ENCODE measurements at regions not wholly inside any gene's neighbourhood (a gene's known extent, or its start where the extent isn't known, plus 50 kb on each side); places are given as distances from the start of the nearest gene placed in this dataset.

- H3K36me3 ChIP-seq, result no peaks in the 10 kb centered on the region
- no peak for DNase-seq
- no peaks in the 10 kb centered on the region for H3K4me1 ChIP-seq
- H3K4me3 ChIP-seq, result no peak overlapping the region
- no peaks in the 10 kb centered on the region for H3K27me3 ChIP-seq
- H3K9me3 ChIP-seq, result no peaks in the 10 kb centered on the region
- TF ChIP-seq CTCF (IDR thresholded peaks at IDR 0.05) (no peak), POLR2A (IDR thresholded peaks at IDR 0.05) (no peak)
- H3K27ac ChIP-seq, result no peak overlapping the region
Measured at GRCh38 chr2:167861574-167862193, 385.7 kb downstream of the STK39 start.

- Histone ChIP-seq H3K9me3 (no peaks in the 10 kb centered on the region), H3K4me3 (no peak overlapping the region), H3K4me1 (no peaks in the 10 kb centered on the region), H3K27ac (no peak overlapping the region), H3K36me3 (no peaks in the 10 kb centered on the region), H3K27me3 (no peaks in the 10 kb centered on the region)
- TF ChIP-seq CTCF (IDR thresholded peaks at IDR 0.05), result no peak
- no peak for TF ChIP-seq POLR2A (IDR thresholded peaks at IDR 0.05)
- no peak for DNase-seq
Measured at GRCh38 chr2:167860082-167860481, 387.3 kb downstream of the STK39 start.

- TF ChIP-seq POLR2A (IDR thresholded peaks at IDR 0.05) (no peak), CTCF (IDR thresholded peaks at IDR 0.05) (no peak)
Measured at GRCh38 chr2:167859676-167860075, 387.7 kb downstream of the STK39 start.

GRCh38 chr2:167858086-167858485 lies 389.3 kb downstream of the STK39 start:
- Histone ChIP-seq H3K4me3 (no peak overlapping the region), H3K4me1 (no peaks in the 10 kb centered on the region), H3K27me3 (no peaks in the 10 kb centered on the region), H3K36me3 (no peaks in the 10 kb centered on the region), H3K27ac (no peak overlapping the region), H3K9me3 (no peaks in the 10 kb centered on the region)
- TF ChIP-seq POLR2A (IDR thresholded peaks at IDR 0.05), result no peak
- no peak for TF ChIP-seq CTCF (IDR thresholded peaks at IDR 0.05)
- no peak for DNase-seq

More at GRCh38 chr2:167859676-167860075, 387.7 kb downstream of the STK39 start:
- no peaks in the 10 kb centered on the region for H3K36me3 ChIP-seq
- H3K4me1 ChIP-seq, result no peaks in the 10 kb centered on the region
- H3K9me3 ChIP-seq, result no peaks in the 10 kb centered on the region
- H3K27me3 ChIP-seq, result no peaks in the 10 kb centered on the region
- no peak overlapping the region for H3K4me3 ChIP-seq
- no peak for DNase-seq
- H3K27ac ChIP-seq, result no peak overlapping the region

- DNase-seq, result no peak
- no peaks in the 10 kb centered on the region for H3K27me3 ChIP-seq
Measured at GRCh38 chr2:167857416-167857815, 390.0 kb downstream of the STK39 start.

More at GRCh38 chr2:167857416-167857815, 390.0 kb downstream of the STK39 start:
- H3K9me3 ChIP-seq, result no peaks in the 10 kb centered on the region
- H3K4me1 ChIP-seq, result no peaks in the 10 kb centered on the region
- H3K27ac ChIP-seq, result no peak overlapping the region
- no peak overlapping the region for H3K4me3 ChIP-seq
- H3K36me3 ChIP-seq, result no peaks in the 10 kb centered on the region
- TF ChIP-seq CTCF (IDR thresholded peaks at IDR 0.05), result no peak
